Fibroblast of villous mesenchyme (primary cell): ENCODE measurements at regions not wholly inside any gene's neighbourhood (a gene's known extent, or its start where the extent isn't known, plus 50 kb on each side); places are given as distances from the start of the nearest gene placed in this dataset.

Experiments
- DNase-seq: peaks from one replicate; pipeline ENCODE4 v3.0.0-alpha.2; 2010; ENCODE audit warnings: low read depth
- H3K4me3 ChIP-seq: 2 replicates; pipeline ENCODE4 v1.5.1; 2011; ENCODE audit warnings: low read depth, mild to moderate bottlenecking, low read length
- CTCF ChIP-seq: IDR thresholded peaks from 2 replicates; pipeline ENCODE4 v1.5.1; 2012; ENCODE audit warnings: low read depth, mild to moderate bottlenecking, low read length; ENCODE audit not compliant: insufficient read depth

- no peak overlapping the region for H3K4me3 ChIP-seq
- no peak for TF ChIP-seq CTCF
- DNase-seq = no peak
Observed at GRCh38 chr12:84696281-84696680, 216.3 kb downstream of the SLC6A15 start.

DNA sequence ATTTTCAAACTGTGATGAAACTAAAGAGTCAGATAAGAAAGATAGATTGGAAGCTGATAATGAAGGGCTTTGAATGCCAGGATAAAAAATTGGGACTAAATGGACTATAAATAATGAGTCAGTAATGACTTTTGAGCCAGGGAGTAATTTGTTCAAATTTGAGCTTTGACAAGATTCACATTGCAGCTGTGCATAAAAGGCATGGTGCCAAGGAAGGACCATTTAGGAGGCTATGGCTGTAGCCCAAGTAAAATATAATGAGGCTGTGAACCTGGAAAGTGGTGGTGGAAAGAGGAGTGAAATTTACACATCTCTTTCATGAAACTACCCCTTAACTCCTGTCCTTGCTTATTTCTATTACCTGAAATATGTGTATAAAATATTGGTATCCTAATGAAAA is 218.5 kb downstream of the SLC6A15 start:
- TF ChIP-seq CTCF = no peak
- DNase-seq = no peak
- H3K4me3 ChIP-seq = no peak overlapping the region

GRCh38 chr12:84692071-84692470 is 220.5 kb downstream of the SLC6A15 start:
- DNase-seq = no peak
- no peak overlapping the region for H3K4me3 ChIP-seq
- no peak for TF ChIP-seq CTCF

GRCh38 chr12:84691266-84691665 is 221.3 kb downstream of the SLC6A15 start:
- H3K4me3 ChIP-seq = no peak overlapping the region
- DNase-seq = no peak
- no peak for TF ChIP-seq CTCF

DNA sequence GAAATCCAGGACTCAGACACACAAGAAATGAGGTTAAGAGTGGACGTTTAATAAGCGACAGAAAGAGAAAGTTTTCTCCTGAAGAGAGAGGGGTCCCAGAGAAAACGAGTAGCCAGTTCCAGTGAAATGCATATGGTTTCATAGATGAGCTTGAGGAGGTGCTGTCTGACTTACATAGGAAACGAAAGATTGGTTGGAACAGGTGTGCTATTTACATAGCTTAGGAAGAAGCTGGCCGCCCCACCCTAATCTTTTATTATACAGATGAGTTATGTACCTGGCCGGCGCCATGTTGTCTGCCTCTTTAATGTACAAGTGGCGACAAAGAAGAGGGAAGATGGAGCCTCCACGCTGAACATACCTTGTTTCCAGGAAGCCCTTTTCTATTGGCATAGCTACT is 223.0 kb downstream of the SLC6A15 start:
- no peak for DNase-seq
- H3K4me3 ChIP-seq = no peak overlapping the region
- no peak for TF ChIP-seq CTCF

DNA sequence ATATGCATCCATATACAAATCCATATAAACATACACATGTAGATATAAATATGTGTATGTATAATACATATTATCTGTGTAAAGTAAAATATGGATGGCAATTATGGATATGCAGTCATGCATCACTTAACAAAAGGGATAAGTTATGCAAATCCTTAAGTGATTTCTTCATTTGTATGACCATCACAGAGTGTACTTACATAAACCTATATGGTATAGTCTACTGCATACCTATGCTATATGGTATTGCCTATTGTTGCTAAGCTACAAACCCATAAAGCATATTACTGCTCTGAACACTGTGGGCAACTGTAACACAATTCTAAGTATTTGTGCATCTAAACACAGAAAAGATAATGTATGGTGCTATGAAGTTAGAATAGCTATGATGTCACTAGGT is 227.2 kb downstream of the SLC6A15 start:
- no peak overlapping the region for H3K4me3 ChIP-seq
- TF ChIP-seq CTCF = no peak
- no peak for DNase-seq

DNA sequence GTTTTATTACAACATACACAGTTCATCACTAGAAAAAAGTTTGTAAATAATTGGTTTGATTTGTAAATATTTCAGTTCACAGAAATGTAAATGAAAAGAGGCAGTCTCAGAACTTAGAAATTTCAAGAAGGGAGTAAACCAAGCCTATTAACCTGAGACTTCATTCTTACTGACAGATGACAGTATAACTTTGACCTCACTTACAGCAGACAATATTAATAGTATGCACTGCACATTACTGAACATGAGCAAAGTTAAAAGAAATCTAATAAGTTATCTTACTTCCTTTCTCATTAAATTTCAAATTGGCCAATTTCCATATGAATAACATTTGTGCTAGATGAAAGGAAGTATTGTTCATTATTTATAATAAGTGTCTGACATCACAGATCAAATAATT is 235.8 kb downstream of the SLC6A15 start:
- DNase-seq = peak; percentile 4
- TF ChIP-seq CTCF = no peak
- no peak overlapping the region for H3K4me3 ChIP-seq
